ENCODE measurements at regions not wholly inside any gene's neighbourhood (a gene's known extent, or its start where the extent isn't known, plus 50 kb on each side); places are given as distances from the start of the nearest gene placed in this dataset.

GRCh38 chr16:11482946-11483748 lies 103.6 kb downstream of the LITAF start:
- TF ChIP-seq POLR2AphosphoS5 (IDR thresholded peaks at IDR 0.05; ENCODE audit: low read depth, low read length) (no peak), REST (IDR thresholded peaks at IDR 0.05; ENCODE audit: insufficient read depth in 1 of 2, low read depth in 2 of 2, low read length in 2 of 2) (no peak)

GRCh38 chr16:11484691-11485258 lies 101.9 kb downstream of the LITAF start:
- TF ChIP-seq SIN3A (IDR thresholded peaks at IDR 0.05; ENCODE audit: borderline replicate concordance, insufficient read depth, low read length) (no peak), REST (IDR thresholded peaks at IDR 0.05; ENCODE audit: insufficient read depth in 1 of 2, low read depth in 2 of 2, low read length in 2 of 2) (no peak), TAF1 (IDR thresholded peaks at IDR 0.05; ENCODE audit: borderline replicate concordance, insufficient read depth, low read length) (no peak), POLR2AphosphoS5 (IDR thresholded peaks at IDR 0.05; ENCODE audit: low read depth, low read length) (no peak), FOXP2 (optimal IDR thresholded peaks at IDR 0.05; ENCODE audit: borderline replicate concordance, extremely low read depth, extremely low read length, insufficient read depth) (no peak)

- TF ChIP-seq SIN3A (IDR thresholded peaks at IDR 0.05; ENCODE audit: borderline replicate concordance, insufficient read depth, low read length) (no peak), FOXP2 (optimal IDR thresholded peaks at IDR 0.05; ENCODE audit: borderline replicate concordance, extremely low read depth, extremely low read length, insufficient read depth) (no peak), POLR2AphosphoS5 (IDR thresholded peaks at IDR 0.05; ENCODE audit: low read depth, low read length) (no peak), TAF1 (IDR thresholded peaks at IDR 0.05; ENCODE audit: borderline replicate concordance, insufficient read depth, low read length) (no peak), REST (IDR thresholded peaks at IDR 0.05; ENCODE audit: insufficient read depth in 1 of 2, low read depth in 2 of 2, low read length in 2 of 2) (no peak)
Measured at GRCh38 chr16:11485676-11486075, 101.0 kb downstream of the LITAF start.

GRCh38 chr16:11487289-11487688 lies 99.4 kb downstream of the LITAF start:
- no peak for TF ChIP-seq REST (IDR thresholded peaks at IDR 0.05; ENCODE audit: insufficient read depth in 1 of 2, low read depth in 2 of 2, low read length in 2 of 2)
- no peak for TF ChIP-seq FOXP2 (optimal IDR thresholded peaks at IDR 0.05; ENCODE audit: borderline replicate concordance, extremely low read depth, extremely low read length, insufficient read depth)
- no peak for TF ChIP-seq SIN3A (IDR thresholded peaks at IDR 0.05; ENCODE audit: borderline replicate concordance, insufficient read depth, low read length)
- no peak for TF ChIP-seq POLR2AphosphoS5 (IDR thresholded peaks at IDR 0.05; ENCODE audit: low read depth, low read length)
- no peak for TF ChIP-seq TAF1 (IDR thresholded peaks at IDR 0.05; ENCODE audit: borderline replicate concordance, insufficient read depth, low read length)

Measured in PFSK-1 (cell line).